SK-N-SH (cell line): ENCODE measurements at regions not wholly inside any gene's neighbourhood (a gene's known extent, or its start where the extent isn't known, plus 50 kb on each side); places are given as distances from the start of the nearest gene placed in this dataset.

Source experiments
- EZH2phosphoT487 ChIP-seq: fragments of 200-600 bp; sonication (generic); IDR thresholded peaks from 2 replicates; pipeline ENCODE4 v1.6.1; 2017; ENCODE audit warnings: low read depth, mixed run types, mild to moderate bottlenecking, antibody characterized with exemption, moderate library complexity, borderline replicate concordance
- POLR2AphosphoS5 ChIP-seq: IDR thresholded peaks from 2 replicates; pipeline ENCODE4 v1.6.1; 2012; ENCODE audit warnings: low read depth, low read length
- RAD21 ChIP-seq: IDR thresholded peaks from 2 replicates; pipeline ENCODE4 v1.6.1; 2012; ENCODE audit warnings: mild to moderate bottlenecking, low read length
- RFX5 ChIP-seq: IDR thresholded peaks from 2 replicates; pipeline ENCODE4 v1.6.1; 2012; ENCODE audit warnings: mild to moderate bottlenecking, improper control_type of control experiment, low read length
- RXRA ChIP-seq: IDR thresholded peaks from 2 replicates; pipeline ENCODE4 v1.4.0; 2012; ENCODE audit warnings: low read depth, mild to moderate bottlenecking, borderline replicate concordance
- SMC3 ChIP-seq: IDR thresholded peaks from 2 replicates; pipeline ENCODE4 v1.6.1; 2012; ENCODE audit warnings: low read depth, low read length, improper control_type of control experiment
- TCF12 ChIP-seq: IDR thresholded peaks from 2 replicates; pipeline ENCODE4 v1.4.0; 2012
- TEAD4 ChIP-seq: IDR thresholded peaks from 2 replicates; pipeline ENCODE4 v1.4.0; 2012; ENCODE audit warnings: mild to moderate bottlenecking, borderline replicate concordance; ENCODE audit not compliant: insufficient read depth
- USF2 ChIP-seq: fragments of 150-350 bp; IDR thresholded peaks from 2 replicates; pipeline ENCODE4 v1.6.1; 2017; ENCODE audit warnings: antibody characterized with exemption, low read length, low read depth, borderline replicate concordance
- YY1 ChIP-seq: IDR thresholded peaks from 2 replicates; pipeline ENCODE4 v1.4.0; 2012; ENCODE audit warnings: low read depth, mild to moderate bottlenecking
- TF ChIP-seq, protein P1 (sequence below): fragments of 200-600 bp; sonication (generic); IDR thresholded peaks from 2 replicates; pipeline ENCODE4 v1.6.1; 2017; ENCODE audit warnings: antibody characterized with exemption, mild to moderate bottlenecking, moderate library complexity
- TF ChIP-seq, protein P2 (sequence below): IDR thresholded peaks from 2 replicates; pipeline ENCODE4; 2012

GRCh38 chr22:22759371-22759770 lies 115.0 kb downstream of the GGTLC2 start:
- TF ChIP-seq TCF12 (no peak), USF2 (no peak), YY1 (no peak), SMC3 (no peak), RFX5 (no peak), TEAD4 (no peak), RXRA (no peak), EZH2phosphoT487 (no peak), POLR2AphosphoS5 (no peak), RAD21 (no peak)
- TF ChIP-seq, protein P1, sequence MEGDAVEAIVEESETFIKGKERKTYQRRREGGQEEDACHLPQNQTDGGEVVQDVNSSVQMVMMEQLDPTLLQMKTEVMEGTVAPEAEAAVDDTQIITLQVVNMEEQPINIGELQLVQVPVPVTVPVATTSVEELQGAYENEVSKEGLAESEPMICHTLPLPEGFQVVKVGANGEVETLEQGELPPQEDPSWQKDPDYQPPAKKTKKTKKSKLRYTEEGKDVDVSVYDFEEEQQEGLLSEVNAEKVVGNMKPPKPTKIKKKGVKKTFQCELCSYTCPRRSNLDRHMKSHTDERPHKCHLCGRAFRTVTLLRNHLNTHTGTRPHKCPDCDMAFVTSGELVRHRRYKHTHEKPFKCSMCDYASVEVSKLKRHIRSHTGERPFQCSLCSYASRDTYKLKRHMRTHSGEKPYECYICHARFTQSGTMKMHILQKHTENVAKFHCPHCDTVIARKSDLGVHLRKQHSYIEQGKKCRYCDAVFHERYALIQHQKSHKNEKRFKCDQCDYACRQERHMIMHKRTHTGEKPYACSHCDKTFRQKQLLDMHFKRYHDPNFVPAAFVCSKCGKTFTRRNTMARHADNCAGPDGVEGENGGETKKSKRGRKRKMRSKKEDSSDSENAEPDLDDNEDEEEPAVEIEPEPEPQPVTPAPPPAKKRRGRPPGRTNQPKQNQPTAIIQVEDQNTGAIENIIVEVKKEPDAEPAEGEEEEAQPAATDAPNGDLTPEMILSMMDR, result no peak
- TF ChIP-seq, protein P2, sequence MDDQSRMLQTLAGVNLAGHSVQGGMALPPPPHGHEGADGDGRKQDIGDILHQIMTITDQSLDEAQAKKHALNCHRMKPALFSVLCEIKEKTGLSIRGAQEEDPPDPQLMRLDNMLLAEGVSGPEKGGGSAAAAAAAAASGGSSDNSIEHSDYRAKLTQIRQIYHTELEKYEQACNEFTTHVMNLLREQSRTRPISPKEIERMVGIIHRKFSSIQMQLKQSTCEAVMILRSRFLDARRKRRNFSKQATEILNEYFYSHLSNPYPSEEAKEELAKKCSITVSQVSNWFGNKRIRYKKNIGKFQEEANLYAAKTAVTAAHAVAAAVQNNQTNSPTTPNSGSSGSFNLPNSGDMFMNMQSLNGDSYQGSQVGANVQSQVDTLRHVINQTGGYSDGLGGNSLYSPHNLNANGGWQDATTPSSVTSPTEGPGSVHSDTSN, result no peak
